ENCODE measurements at regions not wholly inside any gene's neighbourhood (a gene's known extent, or its start where the extent isn't known, plus 50 kb on each side); places are given as distances from the start of the nearest gene placed in this dataset.
"Not testable (repeated sequence)": the region's sequence is repeated elsewhere in the genome, so short reads cannot be mapped to it uniquely, and the experiment has no call there.

GRCh38 chr9:22508354-22508753 lies 61.7 kb downstream of the DMRTA1 start:
- DNase-seq = not testable (repeated sequence)

- no peak for DNase-seq
These were observed 62.2 kb downstream of the DMRTA1 start for GRCh38 chr9:22508790-22509189.

GRCh38 chr9:22512495-22512894 lies 65.9 kb downstream of the DMRTA1 start:
- DNase-seq = no peak

GRCh38 chr9:22514871-22515270 lies 68.2 kb downstream of the DMRTA1 start:
- no peak for DNase-seq

- no peak for DNase-seq
These were observed 75.6 kb downstream of the DMRTA1 start for GRCh38 chr9:22522206-22522740.

GRCh38 chr9:22528485-22528884 lies 81.9 kb downstream of the DMRTA1 start:
- DNase-seq = peak in 1 of 2 experiments; percentile 18

- DNase-seq = no peak
These were observed 83.0 kb downstream of the DMRTA1 start for GRCh38 chr9:22529426-22530199.

GRCh38 chr9:22535780-22536179 lies 89.2 kb downstream of the DMRTA1 start:
- DNase-seq = no peak

- no peak for DNase-seq
These were observed 91.1 kb downstream of the DMRTA1 start for GRCh38 chr9:22537721-22538120.

GRCh38 chr9:22548625-22549024 lies 102.0 kb downstream of the DMRTA1 start:
- DNase-seq = no peak

GRCh38 chr9:22574740-22575139 lies 128.1 kb downstream of the DMRTA1 start:
- DNase-seq = no peak

GRCh38 chr9:22580788-22581187 lies 134.2 kb downstream of the DMRTA1 start:
- DNase-seq = no peak

GRCh38 chr9:22582221-22582620 lies 135.6 kb downstream of the DMRTA1 start:
- DNase-seq = no peak

GRCh38 chr9:22588918-22589317 lies 142.3 kb downstream of the DMRTA1 start:
- no peak for DNase-seq

GRCh38 chr9:22590336-22591033 lies 143.9 kb downstream of the DMRTA1 start:
- DNase-seq = no peak

- no peak for DNase-seq
These were observed 149.2 kb downstream of the DMRTA1 start for GRCh38 chr9:22595805-22596204.

GRCh38 chr9:22617156-22617555 lies 170.5 kb downstream of the DMRTA1 start:
- DNase-seq = no peak

- no peak for DNase-seq
These were observed 176.2 kb downstream of the DMRTA1 start for GRCh38 chr9:22622815-22623214.

GRCh38 chr9:22623236-22623635 lies 176.6 kb downstream of the DMRTA1 start:
- DNase-seq = no peak

- no peak for DNase-seq
These were observed 178.9 kb downstream of the DMRTA1 start for GRCh38 chr9:22625540-22625939.

- no peak for DNase-seq
These were observed 196.9 kb downstream of the DMRTA1 start for GRCh38 chr9:22643541-22643940.

- no peak for DNase-seq
These were observed 199.3 kb downstream of the DMRTA1 start for GRCh38 chr9:22645893-22646292.

- no peak for DNase-seq
These were observed 202.8 kb downstream of the DMRTA1 start for GRCh38 chr9:22649384-22649783.

GRCh38 chr9:22650145-22650544 lies 203.5 kb downstream of the DMRTA1 start:
- no peak for DNase-seq
